Neural progenitor cell (in vitro differentiated cells): ENCODE measurements at regions not wholly inside any gene's neighbourhood (a gene's known extent, or its start where the extent isn't known, plus 50 kb on each side); places are given as distances from the start of the nearest gene placed in this dataset.

Source experiments
- EZH2 ChIP-seq: fragments of 200-600 bp; sonication (generic); IDR thresholded peaks from 2 replicates; pipeline ENCODE4 v1.6.1; 2017; ENCODE audit warnings: antibody characterized with exemption, mild to moderate bottlenecking, moderate library complexity
- EZH2phosphoT487 ChIP-seq: fragments of 200-600 bp; sonication (generic); IDR thresholded peaks from 2 replicates; pipeline ENCODE4 v1.6.1; 2017; ENCODE audit warnings: antibody characterized with exemption
- TF ChIP-seq, protein P1 (sequence below): fragments of 200-600 bp; sonication (generic); IDR thresholded peaks from 2 replicates; pipeline ENCODE4 v1.5.1; 2017; ENCODE audit warnings: antibody characterized with exemption, mild to moderate bottlenecking

DNA sequence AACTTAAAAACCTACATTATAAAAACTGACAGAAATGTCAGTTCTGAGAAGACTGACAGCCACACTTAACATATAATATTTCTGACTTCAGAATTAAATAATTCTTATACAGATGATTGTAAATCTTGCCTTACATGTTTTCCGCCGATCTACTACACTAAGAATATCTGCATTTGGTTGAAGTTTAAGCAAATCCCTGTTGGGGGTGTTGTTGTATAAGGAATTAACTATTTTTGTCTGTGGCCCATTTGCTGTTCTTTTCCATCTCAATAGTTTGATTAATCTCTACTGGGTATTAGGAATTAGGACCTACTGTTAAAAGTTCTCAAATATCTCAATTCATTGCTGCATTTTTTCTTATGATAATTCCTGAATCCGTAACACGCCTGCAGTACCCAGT lies 838.3 kb upstream of the ROBO1 start:
- TF ChIP-seq, protein P1, sequence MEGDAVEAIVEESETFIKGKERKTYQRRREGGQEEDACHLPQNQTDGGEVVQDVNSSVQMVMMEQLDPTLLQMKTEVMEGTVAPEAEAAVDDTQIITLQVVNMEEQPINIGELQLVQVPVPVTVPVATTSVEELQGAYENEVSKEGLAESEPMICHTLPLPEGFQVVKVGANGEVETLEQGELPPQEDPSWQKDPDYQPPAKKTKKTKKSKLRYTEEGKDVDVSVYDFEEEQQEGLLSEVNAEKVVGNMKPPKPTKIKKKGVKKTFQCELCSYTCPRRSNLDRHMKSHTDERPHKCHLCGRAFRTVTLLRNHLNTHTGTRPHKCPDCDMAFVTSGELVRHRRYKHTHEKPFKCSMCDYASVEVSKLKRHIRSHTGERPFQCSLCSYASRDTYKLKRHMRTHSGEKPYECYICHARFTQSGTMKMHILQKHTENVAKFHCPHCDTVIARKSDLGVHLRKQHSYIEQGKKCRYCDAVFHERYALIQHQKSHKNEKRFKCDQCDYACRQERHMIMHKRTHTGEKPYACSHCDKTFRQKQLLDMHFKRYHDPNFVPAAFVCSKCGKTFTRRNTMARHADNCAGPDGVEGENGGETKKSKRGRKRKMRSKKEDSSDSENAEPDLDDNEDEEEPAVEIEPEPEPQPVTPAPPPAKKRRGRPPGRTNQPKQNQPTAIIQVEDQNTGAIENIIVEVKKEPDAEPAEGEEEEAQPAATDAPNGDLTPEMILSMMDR: peak; percentile 34
- TF ChIP-seq EZH2 (no peak), EZH2phosphoT487 (no peak)
